ENCODE measurements at regions not wholly inside any gene's neighbourhood (a gene's known extent, or its start where the extent isn't known, plus 50 kb on each side); places are given as distances from the start of the nearest gene placed in this dataset.
A peak's percentile ranks its signal among the peaks of the same experiment; 100 is the strongest.

DNA sequence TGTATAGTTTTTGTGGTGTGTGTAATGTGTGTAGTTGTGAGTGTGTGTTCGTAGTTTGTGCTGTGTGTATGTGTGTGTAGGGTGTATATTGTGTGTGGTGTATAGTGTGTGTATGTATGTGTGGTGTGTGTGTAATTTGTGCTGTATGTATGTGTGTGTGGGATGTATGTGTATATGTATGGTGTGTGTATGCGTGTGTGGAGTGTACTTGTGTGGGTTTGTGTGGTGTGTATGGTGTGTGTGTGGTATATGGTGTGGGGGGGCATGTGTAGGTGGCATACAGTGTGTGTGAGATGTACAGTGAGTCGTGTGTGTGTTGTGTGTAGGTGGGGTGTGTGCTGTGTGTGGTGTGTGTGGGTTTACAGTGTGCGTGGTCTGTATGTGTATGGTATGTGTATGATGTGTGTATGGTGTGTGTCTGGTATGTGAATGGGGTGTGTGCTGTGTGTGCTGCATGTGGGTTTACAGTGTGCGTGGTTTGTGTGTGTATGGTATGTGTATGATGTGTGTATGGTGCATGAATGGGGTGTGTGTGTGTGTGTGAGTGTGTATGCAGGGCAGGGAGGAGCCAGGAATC lies 125.2 kb downstream of the GADD45G start:
- no peak for DNase-seq

DNA sequence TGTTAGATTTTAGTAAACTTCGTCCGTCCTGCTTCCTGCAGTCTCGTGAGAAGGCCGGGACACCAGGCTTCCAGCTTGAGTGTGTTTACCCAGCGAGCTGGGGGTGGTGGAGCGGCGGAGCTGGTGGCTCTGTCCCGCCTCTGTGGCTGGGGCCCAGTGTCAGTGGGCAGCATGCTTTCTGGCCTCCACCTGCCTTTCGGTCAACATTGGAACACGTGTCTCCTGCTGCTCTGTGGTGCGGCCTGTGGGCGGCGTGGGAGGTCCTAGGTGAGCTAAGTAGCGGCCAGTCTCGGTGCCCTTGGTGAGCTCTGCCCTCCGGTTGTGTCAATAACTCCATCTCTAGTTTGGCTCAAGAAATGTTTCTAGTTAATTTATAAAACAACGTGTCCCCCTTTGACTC lies 125.9 kb downstream of the GADD45G start:
- no peak for DNase-seq

DNA sequence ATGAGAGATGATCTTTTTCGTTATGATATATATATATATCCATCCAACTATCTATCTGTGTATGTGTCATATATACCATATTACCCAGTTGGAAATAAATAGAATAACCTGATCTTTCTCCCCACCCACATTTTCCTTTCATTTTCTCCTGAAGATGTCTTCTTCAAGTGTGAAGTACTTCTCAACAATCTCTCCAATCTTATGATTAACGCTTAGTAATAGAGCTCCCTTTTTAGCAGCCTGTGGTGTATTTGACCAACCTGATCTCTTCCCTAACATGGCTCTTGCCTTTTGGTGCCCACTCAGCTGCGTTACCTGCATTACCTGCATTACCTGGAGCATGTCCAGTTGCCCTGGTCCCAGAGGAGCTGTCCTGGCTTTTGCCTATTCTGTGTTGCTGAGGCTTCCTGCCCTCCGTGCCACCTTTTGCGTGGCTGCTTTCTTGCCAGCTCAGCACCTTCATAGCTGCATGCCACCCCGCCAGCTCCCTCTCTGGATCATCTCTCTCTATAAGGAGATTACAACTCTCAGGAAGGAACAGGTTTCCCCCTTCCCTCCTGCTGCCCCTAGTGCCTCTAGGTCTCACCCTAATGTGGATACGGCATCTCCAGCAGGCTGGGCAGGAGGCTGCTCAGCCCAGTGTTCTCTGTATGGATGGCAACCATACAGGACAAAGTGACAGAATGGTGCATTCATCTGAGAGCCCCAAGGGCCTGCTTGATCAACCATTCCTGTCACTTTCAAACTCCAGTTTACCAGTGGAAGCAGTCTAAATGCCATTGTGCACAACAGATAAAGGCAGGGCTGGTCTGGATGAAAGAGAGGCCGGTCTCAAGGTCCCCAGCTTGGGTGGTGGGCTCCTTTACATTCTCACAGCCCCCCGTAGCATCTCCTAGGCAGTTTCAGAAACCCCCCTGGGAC lies 126.7 kb downstream of the GADD45G start:
- DNase-seq = no peak

DNA sequence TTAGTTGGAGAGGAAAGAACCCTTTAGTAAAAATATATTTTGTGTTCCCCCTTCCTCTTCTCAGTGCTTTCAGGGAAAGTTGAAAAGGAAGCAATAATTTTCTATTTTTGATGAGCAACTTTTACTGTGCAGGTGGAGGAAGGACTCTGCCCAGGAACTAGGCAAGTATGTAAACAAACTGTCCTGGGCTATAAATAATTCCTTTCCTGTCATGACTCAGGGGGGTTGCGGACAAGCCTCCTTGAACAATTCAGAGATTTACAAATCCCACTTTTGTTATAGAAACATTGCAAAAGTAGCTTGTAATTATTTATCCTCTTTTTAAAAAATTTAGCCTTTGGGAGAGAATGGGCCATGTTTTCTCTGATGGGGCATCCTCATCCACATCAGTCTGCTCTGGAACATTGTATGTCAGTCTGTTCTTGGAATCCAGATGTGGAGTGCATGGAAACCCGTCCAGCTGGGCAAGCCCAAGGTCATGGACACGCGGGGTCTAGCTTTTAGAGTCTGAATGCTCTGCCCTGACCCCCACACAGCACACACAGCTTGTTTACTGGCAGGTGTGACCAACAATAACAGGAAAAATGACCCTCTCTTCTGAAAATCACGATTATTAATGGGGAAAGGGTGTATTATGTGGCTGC lies 127.6 kb downstream of the GADD45G start:
- DNase-seq = no peak

DNA sequence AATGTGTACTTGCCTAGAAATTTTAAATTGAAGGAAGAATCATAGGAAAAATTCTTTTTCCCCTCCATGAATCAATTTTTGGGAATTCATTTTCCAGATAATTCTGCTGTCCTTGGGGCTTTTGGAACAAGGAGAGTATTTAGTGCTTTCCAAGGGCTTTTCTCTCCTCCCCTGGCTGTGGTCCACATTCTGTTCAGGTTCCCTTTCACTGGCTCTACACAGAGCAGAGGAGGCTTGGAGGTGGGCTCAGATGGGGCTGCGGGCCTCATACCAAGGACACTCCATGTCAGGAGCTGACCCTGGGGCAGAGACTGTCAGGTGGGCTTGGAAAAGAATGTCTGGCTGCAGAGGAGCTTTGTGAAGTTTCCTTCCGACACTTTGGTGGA lies 128.1 kb downstream of the GADD45G start:
- DNase-seq = no peak

DNA sequence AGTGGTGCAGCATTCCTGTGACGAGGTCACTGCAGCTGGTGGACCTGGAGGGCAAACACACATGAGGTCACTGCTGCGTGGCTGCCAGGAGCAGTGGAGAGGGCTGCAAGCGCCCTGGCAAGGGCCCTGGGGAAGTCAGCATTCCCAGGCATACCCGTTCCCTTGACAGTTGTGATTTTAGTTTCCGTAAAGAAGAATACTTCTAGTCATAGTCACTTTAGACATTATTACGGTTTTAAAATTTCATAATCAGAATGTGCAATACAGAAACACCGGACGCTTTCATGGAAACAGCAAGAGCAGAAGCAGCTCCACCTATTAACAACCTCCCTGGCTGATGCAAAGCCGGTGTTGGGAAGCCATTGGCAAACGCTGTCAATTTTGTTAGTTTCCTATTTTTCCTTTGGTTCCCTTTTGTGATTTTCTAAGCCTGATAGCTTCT lies 129.8 kb downstream of the GADD45G start:
- DNase-seq = no peak

DNA sequence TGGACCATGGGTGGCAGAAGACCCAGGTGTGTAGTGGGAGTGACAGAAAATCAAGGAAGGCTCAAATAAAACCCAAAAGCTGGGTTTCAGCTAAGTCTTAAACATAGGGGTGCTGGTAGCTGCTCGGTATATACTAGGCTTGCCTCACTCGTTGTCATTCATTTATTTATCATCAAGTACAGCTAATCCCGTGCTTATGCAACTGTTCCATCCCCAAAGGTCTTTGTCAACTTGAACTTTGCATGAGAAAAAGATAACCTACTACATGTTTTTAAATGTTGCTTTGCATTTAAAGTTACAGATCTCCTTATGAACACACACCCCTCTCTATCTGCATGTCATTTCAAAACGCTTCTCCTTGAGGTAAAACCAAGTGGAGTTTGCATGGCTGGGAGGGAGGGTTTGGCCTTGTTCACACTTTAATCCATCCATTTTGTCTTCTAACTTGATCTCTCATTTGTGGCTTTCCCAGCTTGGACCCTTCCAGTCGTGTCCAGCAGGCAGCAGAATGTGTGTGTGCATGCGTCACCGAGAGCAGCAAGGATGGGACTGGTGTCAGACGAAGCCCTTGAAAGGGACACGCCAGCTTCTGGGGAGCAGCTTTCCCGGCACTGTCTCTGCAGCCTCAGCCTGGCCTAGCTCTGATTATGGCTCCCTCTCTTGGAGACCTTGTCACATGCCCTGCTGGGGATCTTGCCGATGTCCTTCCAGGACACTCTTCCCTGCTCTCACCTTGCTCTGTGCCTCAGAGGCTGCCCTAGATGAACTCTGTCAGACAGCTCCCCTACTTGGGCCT lies 133.5 kb downstream of the GADD45G start:
- DNase-seq = no peak

DNA sequence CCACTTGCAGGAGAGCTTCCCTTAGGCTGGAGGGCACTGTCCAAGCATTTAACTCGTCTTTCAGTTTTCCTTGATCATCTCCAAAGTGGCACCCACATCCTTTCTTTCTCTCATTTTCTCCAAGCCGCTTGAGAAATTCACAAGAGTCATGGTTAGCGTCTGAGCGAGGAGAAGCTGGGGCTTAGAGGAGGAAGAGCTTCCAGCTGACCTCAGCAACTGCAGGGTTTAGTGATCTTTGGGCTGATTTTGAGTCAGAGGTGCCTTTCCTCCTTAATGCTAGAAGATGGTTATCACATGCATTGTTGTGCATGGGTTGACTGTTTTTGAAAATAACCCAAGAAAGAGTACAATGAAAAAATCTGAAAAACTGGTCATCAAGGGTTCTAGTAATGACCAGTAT lies 134.7 kb downstream of the GADD45G start:
- DNase-seq = peak; percentile 23

DNA sequence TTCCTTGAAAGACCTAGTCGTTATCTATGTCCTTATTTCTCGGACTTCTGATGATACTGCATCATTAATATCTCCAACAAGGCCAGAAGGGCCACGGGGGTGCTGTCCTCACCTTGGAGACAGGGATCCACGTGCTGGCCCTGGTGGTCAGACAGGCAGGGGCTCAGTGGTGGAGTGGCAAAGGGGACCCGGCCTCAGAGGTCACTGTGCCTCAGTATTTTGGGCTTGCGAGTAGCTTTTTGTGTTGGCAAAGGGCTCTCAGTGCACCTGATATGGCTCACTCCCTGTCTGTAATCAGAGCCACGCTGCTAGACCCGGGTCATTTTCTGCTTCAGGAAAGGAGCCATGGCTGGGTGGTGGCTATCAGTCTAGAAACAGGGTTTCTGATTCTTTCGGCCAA lies 135.1 kb downstream of the GADD45G start:
- no peak for DNase-seq

DNA sequence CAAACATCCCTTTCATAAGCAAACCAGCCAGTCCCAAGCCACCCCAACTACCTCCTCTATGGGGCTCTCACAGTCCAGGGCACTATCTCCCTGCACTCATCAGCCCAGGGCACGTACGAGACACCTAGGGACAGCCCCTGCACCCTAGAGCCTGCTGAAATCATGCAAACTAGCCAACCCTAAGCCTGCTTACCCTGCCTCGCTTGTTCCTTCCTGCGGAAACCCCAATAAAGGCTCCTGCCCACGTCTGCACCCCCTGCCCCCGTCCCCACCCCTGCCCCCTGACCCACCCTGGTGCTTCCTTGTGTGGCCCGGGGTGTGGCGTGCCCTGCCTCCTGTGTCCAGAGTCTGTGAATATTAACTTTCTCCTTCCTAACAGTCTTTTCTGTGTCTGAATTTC lies 135.9 kb downstream of the GADD45G start:
- peak; percentile 36 for DNase-seq

DNA sequence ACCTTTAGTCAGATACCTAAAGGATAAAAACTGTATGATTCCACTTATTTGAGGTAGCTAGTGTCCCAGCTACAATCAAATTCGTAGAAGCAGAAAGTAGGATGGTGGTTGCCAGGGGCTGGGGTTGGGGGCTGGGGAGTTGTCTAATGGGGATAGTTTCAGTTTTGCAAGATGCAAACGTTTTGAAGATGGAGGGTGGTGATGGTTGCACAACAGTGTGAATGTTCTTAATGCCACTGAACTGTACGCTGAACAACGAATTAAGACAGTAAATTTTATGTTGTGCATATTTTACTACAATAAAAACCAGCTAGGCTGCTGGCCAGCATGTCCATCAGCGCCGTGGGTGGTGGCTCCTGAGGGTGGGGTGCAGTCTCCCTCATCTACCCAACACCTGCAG lies 137.8 kb downstream of the GADD45G start:
- no peak for DNase-seq

DNA sequence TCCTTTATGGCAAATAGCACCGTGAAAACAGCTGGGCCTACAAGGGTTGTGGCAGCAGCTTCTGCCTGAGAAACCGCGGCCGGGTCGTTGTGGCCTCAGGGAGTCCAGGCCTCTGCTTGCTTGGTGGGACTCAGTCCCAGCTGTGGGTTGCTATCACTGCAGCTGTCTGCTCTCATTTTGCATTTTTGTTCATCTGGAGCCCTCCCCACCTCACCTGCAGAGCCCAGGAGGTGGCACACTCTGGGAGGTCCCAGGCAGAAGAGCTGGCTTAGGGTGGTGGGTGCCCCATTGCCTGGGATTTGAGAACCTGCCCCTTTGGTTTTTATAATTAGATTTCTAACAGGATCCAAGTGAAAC lies 138.4 kb downstream of the GADD45G start:
- DNase-seq = peak; percentile 1

DNA sequence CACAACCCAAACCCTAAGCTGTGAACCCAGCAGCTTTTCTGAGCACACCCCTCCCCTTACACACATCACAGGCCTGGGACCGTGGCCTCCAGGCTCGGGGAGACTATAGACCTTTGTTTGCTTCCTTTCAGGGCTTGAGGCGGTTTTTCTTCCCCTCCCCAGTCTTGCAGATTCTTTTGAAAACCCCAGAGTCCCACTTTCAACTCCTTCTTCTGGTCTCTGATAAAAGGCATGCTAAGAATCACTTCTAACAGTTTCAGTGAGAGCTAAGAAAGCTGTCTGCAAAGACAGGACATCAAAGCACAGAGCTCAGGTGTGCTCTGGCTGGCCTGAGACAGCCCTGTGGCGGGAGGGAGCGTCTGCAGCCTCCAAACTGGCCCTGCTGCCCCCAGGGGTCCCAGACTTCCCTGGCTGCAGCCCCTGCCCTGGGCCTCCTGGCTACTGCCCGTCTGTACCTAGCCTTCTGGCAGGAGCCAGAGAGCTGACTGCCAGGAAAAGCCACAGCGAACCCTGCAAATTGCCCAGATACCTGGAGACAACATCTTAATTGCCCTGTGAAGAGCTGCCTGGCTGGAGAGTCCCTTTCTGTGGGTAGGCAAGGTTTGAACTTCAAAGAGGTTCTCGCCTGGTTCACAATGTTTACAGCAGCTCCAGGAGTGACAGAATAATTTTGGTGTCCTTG lies 138.9 kb downstream of the GADD45G start:
- DNase-seq = peak; percentile 77

DNA sequence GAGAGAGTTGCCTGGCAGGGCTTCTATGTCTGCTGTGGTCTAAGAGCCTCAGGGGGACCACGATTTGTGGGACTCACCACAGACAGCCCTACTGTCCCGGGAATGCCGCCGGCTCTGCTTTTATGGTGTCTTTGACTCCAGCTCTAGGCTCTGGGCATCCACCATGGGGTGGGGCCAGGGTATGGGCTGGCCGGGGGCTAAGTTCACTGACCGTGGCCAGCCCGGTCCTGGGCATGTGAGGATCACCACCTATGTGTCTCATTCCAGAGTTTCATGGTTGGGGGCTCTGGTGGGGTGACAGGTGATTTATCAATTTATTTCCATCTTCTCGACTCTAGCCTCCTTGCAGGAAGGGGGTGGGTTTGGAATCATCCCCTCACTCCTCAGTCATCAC lies 139.4 kb downstream of the GADD45G start:
- no peak for DNase-seq

DNA sequence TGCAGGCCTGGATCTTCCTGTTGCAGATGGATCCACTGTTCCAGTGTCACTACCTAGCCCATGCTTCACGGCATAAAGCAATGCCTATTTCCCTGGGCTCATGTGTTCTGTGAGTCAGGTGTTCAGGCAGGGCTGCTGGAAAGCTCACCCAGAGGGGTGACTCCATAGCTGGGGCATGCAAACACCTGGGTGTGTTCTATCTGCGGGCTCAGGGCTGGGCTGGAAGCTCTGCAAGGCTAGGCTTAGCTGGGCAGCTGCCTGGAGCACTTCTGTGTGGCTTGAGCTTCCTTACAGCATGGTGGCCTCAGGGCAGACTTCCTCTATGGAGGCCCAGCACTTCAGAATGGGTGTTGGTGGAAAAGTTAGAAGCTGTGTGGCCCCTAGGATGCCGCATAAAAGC lies 139.9 kb downstream of the GADD45G start:
- DNase-seq = no peak

DNA sequence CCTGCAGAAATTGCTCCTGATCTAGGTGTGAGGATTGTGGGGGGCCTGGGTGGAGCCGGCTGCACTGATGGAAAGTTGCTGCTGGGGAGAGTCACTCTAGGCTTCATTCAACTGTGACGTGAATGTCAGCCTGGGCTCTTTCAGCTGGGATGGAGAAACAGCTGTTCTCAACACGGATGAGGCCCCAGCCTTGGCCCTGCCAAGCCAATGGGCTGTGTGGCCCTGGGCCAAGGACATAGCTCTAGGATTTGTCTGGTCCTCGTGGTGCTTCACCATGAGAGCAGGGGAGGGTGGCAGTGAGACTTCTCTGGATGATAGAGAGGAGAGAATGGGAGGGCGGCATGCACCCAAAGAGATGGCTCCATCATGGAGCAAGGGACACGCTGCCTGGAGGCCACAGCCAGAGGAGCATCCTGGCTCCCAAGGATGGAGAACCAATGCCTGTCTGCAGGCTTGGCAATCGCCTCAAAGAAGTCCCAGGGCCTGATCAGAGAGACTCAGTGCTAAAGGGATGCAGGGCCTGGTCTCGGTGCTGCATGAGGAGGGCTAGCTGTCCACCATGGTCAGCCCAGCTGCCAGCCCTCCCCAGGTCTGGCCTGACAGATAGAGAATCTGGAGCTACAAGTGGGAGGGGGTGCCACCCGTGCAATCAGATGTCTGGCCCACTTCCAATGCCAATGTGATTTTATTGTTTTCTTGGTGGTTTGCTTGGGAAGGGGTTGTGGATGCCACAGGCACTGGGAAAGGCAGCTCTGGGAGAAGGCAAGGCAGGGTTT lies 141.0 kb downstream of the GADD45G start:
- DNase-seq = no peak

DNA sequence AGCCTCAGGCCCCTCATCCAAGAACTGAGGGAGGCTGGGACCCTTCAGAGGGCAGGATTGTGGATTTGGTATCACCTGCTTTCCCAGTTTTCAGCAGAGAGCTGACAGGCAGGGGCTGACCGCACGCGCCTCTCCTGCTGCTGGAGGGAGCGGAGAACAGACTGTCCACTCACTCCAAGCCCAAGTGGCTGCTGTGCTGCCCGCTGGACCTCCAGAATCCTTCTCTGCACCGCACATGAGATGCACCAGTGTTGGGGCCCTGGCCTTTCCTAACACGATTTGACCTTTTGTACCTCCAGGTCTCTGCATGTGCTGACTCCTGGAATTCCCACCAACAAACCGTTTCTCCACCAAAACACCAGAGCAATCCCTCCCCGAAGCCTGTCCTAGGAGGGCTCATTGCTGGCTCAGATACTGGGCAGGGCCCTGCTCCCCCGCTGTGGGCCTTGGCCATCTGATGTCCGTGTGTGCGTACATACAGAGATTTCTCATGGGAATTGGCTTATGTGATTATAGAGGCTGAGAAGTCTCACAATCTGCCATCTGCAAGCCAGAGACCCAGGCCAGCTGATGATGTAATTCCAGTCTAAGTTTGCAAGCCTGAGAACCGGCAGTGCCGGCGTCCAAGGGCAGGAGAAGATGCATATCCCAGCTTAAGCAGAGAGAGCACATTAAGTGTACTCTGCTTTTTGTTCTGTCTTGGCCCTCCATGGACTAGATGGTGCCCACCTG lies 141.7 kb downstream of the GADD45G start:
- DNase-seq = no peak

DNA sequence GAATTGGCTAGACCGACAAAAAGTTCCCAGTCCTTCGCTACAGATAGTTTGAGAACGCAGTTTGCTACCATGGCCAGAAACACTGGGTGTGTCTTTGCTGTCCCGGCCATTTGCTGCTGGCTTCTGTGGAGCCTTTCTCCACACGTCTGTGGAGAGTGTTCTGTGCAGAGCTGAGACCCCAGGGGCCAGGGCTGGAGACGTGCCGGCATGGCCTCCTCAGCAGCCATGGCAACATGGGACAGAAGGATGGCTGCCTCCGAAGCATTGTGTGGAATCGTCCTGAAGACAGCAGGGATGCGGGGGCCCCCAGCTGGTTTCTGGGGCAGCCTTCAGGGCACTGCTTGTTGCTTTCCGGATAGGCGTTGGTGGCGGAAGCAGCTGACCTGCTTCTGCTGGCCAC lies 142.8 kb downstream of the GADD45G start:
- no peak for DNase-seq

DNA sequence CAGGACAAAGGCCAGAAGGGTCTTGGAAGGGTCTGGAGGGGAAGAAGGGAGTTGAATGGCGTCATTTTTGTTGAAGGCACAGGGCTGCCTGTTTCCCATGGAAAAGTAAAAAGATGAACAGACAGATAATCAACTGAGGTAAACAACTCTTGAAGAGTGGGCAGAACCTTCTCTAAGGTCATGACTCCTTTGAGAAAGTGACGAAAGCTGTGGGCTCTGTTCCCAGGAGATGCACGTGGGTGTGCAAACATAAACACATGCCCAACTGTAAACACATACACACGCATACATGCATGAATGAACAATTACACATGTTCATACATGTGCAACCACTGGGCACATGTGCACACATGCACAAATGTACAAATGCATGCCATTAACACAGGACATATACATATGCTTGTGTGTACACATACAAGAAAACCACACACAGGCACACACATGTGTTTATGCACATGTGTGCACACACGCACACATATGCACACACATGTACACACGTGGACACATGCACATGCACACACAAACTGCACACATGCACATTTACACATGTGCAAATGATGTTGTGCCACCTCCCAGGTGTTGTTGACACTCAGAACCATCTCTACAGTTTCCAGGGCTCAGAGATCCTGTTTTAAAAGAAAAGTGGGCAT lies 143.3 kb downstream of the GADD45G start:
- no peak for DNase-seq

DNA sequence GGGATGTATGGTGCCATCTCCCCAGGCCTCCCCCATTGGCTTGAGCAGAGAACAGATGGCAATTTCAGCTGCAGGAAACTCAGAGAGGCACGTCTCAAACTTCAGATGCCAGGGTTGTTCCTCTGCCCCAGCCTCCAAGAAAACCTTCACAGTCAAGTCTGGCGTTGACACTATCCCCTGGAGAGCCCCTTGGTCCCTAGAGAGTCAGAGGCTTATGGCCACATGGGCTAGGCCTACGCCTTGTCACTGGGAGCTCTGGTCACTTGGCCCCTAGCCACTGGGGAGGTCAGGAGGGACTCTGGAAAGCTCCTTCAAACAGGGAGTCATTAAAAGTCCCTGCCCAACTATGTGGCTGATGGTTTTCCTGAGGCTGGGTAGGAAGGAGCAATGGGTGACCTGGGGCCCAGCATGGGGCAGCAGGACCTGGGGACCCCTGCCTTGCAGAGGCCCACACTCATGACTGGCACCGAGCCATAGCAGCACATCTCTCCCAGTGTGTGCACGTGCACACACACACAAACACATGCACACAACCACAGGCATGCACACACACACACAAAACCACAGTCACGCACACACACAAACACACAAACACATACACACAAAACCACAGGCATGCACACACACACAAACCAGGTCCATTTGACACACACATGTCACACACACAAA lies 144.2 kb downstream of the GADD45G start:
- no peak for DNase-seq
